HepG2 (cell line): ENCODE measurements at regions not wholly inside any gene's neighbourhood (a gene's known extent, or its start where the extent isn't known, plus 50 kb on each side); places are given as distances from the start of the nearest gene placed in this dataset.

ENCODE experiments used
- ATAC-seq: fragments of 200-7000 bp; cut with Tn5 transposase; 3 replicates; pipeline ENCODE4 v1.9.1; 2020; ENCODE audit warnings: mild to moderate bottlenecking, moderate library complexity
- BruUV-seq: library from RNA; stranded (reverse); fragments of 400-500 nt; replicated peaks from 2 replicates; lab custom pipeline; 2021; lab: Mats Ljungman, UMichigan
- CTCF ChIA-PET: fragments of 300-600 bp; formaldehyde crosslinking; extraction: SDS; loops from one replicate; lab custom pipeline; 2021; ENCODE audit warnings: low total read pairs, inconsistent platforms, low intra/inter-chr PET ratio; lab: Yijun Ruan, JAX
- POLR2A ChIA-PET: fragments of 350-600 bp; sonication (Branson Sonifier 250); formaldehyde crosslinking; loops from one replicate; lab custom pipeline; 2020; ENCODE audit warnings: antibody characterized with exemption, inconsistent platforms; lab: Yijun Ruan, JAX
- DNase-seq: peaks from one replicate; pipeline ENCODE4 v3.0.0-alpha.2; 2015; ENCODE audit warnings: low spot score
- FAIRE-seq: peaks from 3 replicates; lab custom pipeline; 2011; peaks lifted over from hg19 to GRCh38; lab: Jason Lieb, UNC
- H2AFZ ChIP-seq: one replicate; pipeline ENCODE4 v1.6.1; 2011; ENCODE audit warnings: low read length, inconsistent platforms
- H3K27ac ChIP-seq: fragments of 300-600 bp; 3 replicates; pipeline ENCODE4 v1.8.0; 2011; ENCODE audit warnings: mixed run types, mild to moderate bottlenecking, mixed read lengths, low read length, inconsistent platforms; ENCODE audit not compliant: insufficient read depth; ENCODE audit errors: extremely low read length
- H3K27me3 ChIP-seq, 2 experiments: fragments of 200-600 bp in 1 of 2; 2 replicates in 1 of 2; 3 replicates in 1 of 2; pipeline versions ENCODE4 v1.6.0 to v1.8.0; 2011; ENCODE audit warnings: low read length in 2 of 2, mild to moderate bottlenecking in 2 of 2, moderate library complexity in 2 of 2, inconsistent platforms in 1 of 2; ENCODE audit not compliant: insufficient read depth in 2 of 2, control insufficient read depth in 1 of 2
- H3K36me3 ChIP-seq, 2 experiments: fragments of 200-600 bp in 1 of 2; replicated peaks in 1 of 2; 2 replicates in 1 of 2; 3 replicates in 1 of 2; pipeline versions ENCODE4 v1.5.1 to v1.8.0; 2011; ENCODE audit warnings: low read length in 2 of 2, inconsistent platforms in 1 of 2; ENCODE audit not compliant: insufficient read depth in 2 of 2, control insufficient read depth in 1 of 2
- H3K4me1 ChIP-seq: 2 replicates; pipeline ENCODE4 v1.5.1; 2012; ENCODE audit warnings: low read length, inconsistent platforms; ENCODE audit not compliant: insufficient read depth
- H3K4me2 ChIP-seq: 2 replicates; pipeline ENCODE4 v1.6.0; 2011; ENCODE audit warnings: low read depth, low read length, inconsistent platforms
- H3K4me3 ChIP-seq, 3 experiments: fragments of 200-600 bp in 1 of 3; sonication (generic), shearing (Covaris generic) in 1 of 3; replicated peaks in 1 of 3; 2 replicates each; pipeline ENCODE4 v1.5.1; 2011 to 2016; ENCODE audit warnings: low read length in 3 of 3, inconsistent platforms in 2 of 3, low read depth in 2 of 3, mild to moderate bottlenecking in 2 of 3, control low read depth in 1 of 3, mixed read lengths in 1 of 3; ENCODE audit not compliant: insufficient read depth in 1 of 3
- H3K79me2 ChIP-seq: one replicate; pipeline ENCODE4 v1.6.1; 2011; ENCODE audit warnings: low read length, inconsistent platforms; ENCODE audit not compliant: insufficient read depth
- H3K9ac ChIP-seq: 2 replicates; pipeline ENCODE4 v1.6.0; 2011; ENCODE audit warnings: mild to moderate bottlenecking, low read depth, low read length, inconsistent platforms; ENCODE audit not compliant: insufficient read depth
- H3K9me3 ChIP-seq: 2 replicates; pipeline ENCODE4 v1.5.1; 2012; ENCODE audit warnings: mild to moderate bottlenecking, low read length
- H4K20me1 ChIP-seq: 2 replicates; pipeline ENCODE4 v1.6.0; 2011; ENCODE audit warnings: inconsistent platforms, mild to moderate bottlenecking, low read length, moderate library complexity; ENCODE audit not compliant: insufficient read depth
- FUBP1 ChIP-seq: sonication (generic); formaldehyde crosslinking; IDR thresholded peaks from 2 replicates; pipeline ENCODE4 v1.5.1; 2020; ENCODE audit warnings: missing genetic modification reagents, mild to moderate bottlenecking, borderline replicate concordance
- GZF1 ChIP-seq: sonication (generic); formaldehyde crosslinking; IDR thresholded peaks from 2 replicates; pipeline ENCODE4 v1.5.1; 2020; ENCODE audit warnings: mild to moderate bottlenecking, missing genetic modification reagents
- MLLT10 ChIP-seq: sonication (generic); formaldehyde crosslinking; IDR thresholded peaks from 2 replicates; pipeline ENCODE4 v1.4.0; 2020; ENCODE audit warnings: missing genetic modification reagents
- U2AF2 ChIP-seq: fragments of 200-400 bp; formaldehyde crosslinking; IDR thresholded peaks from 2 replicates; pipeline ENCODE4 v1.6.1; 2017; ENCODE audit warnings: low read depth, mild to moderate bottlenecking, low read length
- UBTF ChIP-seq: sonication (generic); formaldehyde crosslinking; IDR thresholded peaks from 2 replicates; pipeline ENCODE4 v1.4.0; 2020; ENCODE audit warnings: mild to moderate bottlenecking, missing genetic modification reagents
- ZNF343 ChIP-seq: sonication (generic); formaldehyde crosslinking; IDR thresholded peaks from 2 replicates; pipeline ENCODE4 v1.4.0; 2020; ENCODE audit warnings: mild to moderate bottlenecking, missing genetic modification reagents
- WGBS: methylation state at CpG from one replicate; pipeline ENCODE4 v1.1.6; 2017; ENCODE audit warnings: low lambda C conversion rate; 5-methylcytosine and 5-hydroxymethylcytosine counted together
- in situ Hi-C: cut with HindIII; loops from 2 replicates; pipeline ENCODE4 v1.10.0; 2017; ENCODE audit warnings: low pct_unique_long_range_greater_than_20kb; ENCODE audit not compliant: extremely low pct_ligation_motif_present
- intact Hi-C: fragments of 100-400 bp; cut with micrococcal nuclease; formaldehyde crosslinking; loops from one replicate; pipeline ENCODE4 v1.10.0; 2022; ENCODE audit not compliant: unreplicated experiment

GRCh38 chr21:22138297-22139016, 1140.2 kb downstream of the NCAM2 start:
- H3K4me2 ChIP-seq = no peak overlapping the region
- ATAC-seq (no peak), FAIRE-seq (no peak), DNase-seq (no peak)
- no peak for TF ChIP-seq MLLT10
- TF ChIP-seq GZF1 (CRISPR knock-in tag) = peak; percentile 96
- H3K9me3 ChIP-seq = peaks cover 74% of the 10 kb centered on the region
- H3K79me2 ChIP-seq = no peaks in the 10 kb centered on the region
- in situ Hi-C loops = no loop called here
- no peak overlapping the region for H3K9ac ChIP-seq
- no peak overlapping the region for H3K4me3 ChIP-seq
- H3K27me3 ChIP-seq = no peaks in the 10 kb centered on the region; a peak in 1 of 5 replicates
- no peak overlapping the region for H3K27ac ChIP-seq
- CTCF ChIA-PET = no interaction called here
- H3K4me1 ChIP-seq = no peaks in the 10 kb centered on the region
- intact Hi-C loops = no loop called here
- no peaks in the 10 kb centered on the region for H3K36me3 ChIP-seq
- no TSS peak for BruUV-seq
- H2AFZ ChIP-seq = no peak overlapping the region
- H4K20me1 ChIP-seq = no peaks in the 10 kb centered on the region
- POLR2A ChIA-PET = no interaction called here
- 45% methylated on average over 15 of the region's 18 CpGs for WGBS

- no peak overlapping the region for H3K27ac ChIP-seq
- intact Hi-C loops = no loop called here
- CTCF ChIA-PET = no interaction called here
- no peak for TF ChIP-seq FUBP1
- no peak for TF ChIP-seq ZNF343 (CRISPR knock-in tag)
- no peak for TF ChIP-seq UBTF (CRISPR knock-in tag)
- TF ChIP-seq U2AF2 = no peak
Measured at GRCh38 chr21:22145545-22145944, 1147.3 kb downstream of the NCAM2 start.

More at GRCh38 chr21:22145545-22145944, 1147.3 kb downstream of the NCAM2 start:
- H3K9ac ChIP-seq = no peak overlapping the region
- no peaks in the 10 kb centered on the region for H4K20me1 ChIP-seq
- H3K27me3 ChIP-seq = no peaks in the 10 kb centered on the region
- H3K4me3 ChIP-seq = no peak overlapping the region
- in situ Hi-C loops = no loop called here
- H3K4me2 ChIP-seq = no peak overlapping the region
- peaks cover 64% of the 10 kb centered on the region for H3K9me3 ChIP-seq
- WGBS = 3% methylated on average over 3 of the region's 3 CpGs
- no peak overlapping the region for H2AFZ ChIP-seq
- POLR2A ChIA-PET = no interaction called here
- ATAC-seq = no peak
- FAIRE-seq = no peak
- no peaks in the 10 kb centered on the region for H3K79me2 ChIP-seq
- BruUV-seq = no TSS peak
- no peaks in the 10 kb centered on the region for H3K36me3 ChIP-seq
- DNase-seq = no peak
- no peaks in the 10 kb centered on the region for H3K4me1 ChIP-seq
